B cell (primary cell): ENCODE measurements at regions not wholly inside any gene's neighbourhood (a gene's known extent, or its start where the extent isn't known, plus 50 kb on each side); places are given as distances from the start of the nearest gene placed in this dataset.

Experiments
- ATAC-seq: fragments of 200-7000 bp; cut with Tn5 transposase; one replicate; pipeline ENCODE4 v1.10.0; 2021; ENCODE audit warnings: low read depth, mild to moderate bottlenecking, moderate number of reproducible peaks, moderate library complexity
- CTCF ChIA-PET: fragments of 350-600 bp; sonication (Branson Sonifier 250); formaldehyde crosslinking; loops from one replicate; lab custom pipeline; 2021; ENCODE audit warnings: antibody characterized with exemption, inconsistent platforms; lab: Charles Lee
- POLR2A ChIA-PET: fragments of 350-600 bp; sonication (Branson Sonifier 250); formaldehyde crosslinking; loops from one replicate; lab custom pipeline; 2021; ENCODE audit warnings: antibody characterized with exemption; lab: Charles Lee
- DNase-seq: peaks from one replicate; pipeline ENCODE4 v3.0.0; 2013
- H2AFZ ChIP-seq: 2 replicates; pipeline ENCODE4 v1.6.1; 2012; ENCODE audit warnings: mild to moderate bottlenecking, low read depth, low read length; ENCODE audit not compliant: insufficient read depth, poor library complexity, severe bottlenecking
- H3K27ac ChIP-seq, 2 donors: 1 replicate in 1 of 2; 2 replicates in 1 of 2; pipeline ENCODE4 v1.5.1; 2012 to 2013; ENCODE audit warnings: low read length in 2 of 2, mild to moderate bottlenecking in 2 of 2, moderate library complexity in 1 of 2
- H3K27me3 ChIP-seq, 4 experiments: fragments of 200-600 bp in 1 of 4; sonication (generic) in 1 of 4; replicated peaks in 1 of 4; 1 replicate in 2 of 4; 2 replicates in 2 of 4; pipeline versions ENCODE4 v1.6.1 to v1.7.0; 2013 to 2016; ENCODE audit warnings: low read length in 3 of 4, mild to moderate bottlenecking in 2 of 4, mixed read lengths in 1 of 4, moderate library complexity in 1 of 4; ENCODE audit not compliant: insufficient read depth in 4 of 4, control insufficient read depth in 3 of 4; ENCODE audit errors: control extremely low read depth in 1 of 4
- H3K36me3 ChIP-seq, 2 experiments: replicated peaks in 1 of 2; 1 replicate in 1 of 2; 2 replicates in 1 of 2; pipeline versions ENCODE4 v1.6.1 to v1.7.1; 2013; ENCODE audit warnings: low read length in 1 of 2; ENCODE audit not compliant: insufficient read depth in 2 of 2, control insufficient read depth in 1 of 2; ENCODE audit errors: control extremely low read depth in 1 of 2, extremely low read depth in 1 of 2
- H3K4me1 ChIP-seq, 2 donors: fragments of 200-600 bp in 1 of 2; sonication (generic) in 1 of 2; 1 replicate in 1 of 2; 2 replicates in 1 of 2; pipeline versions ENCODE4 v1.5.1 to v1.6.1; 2013 to 2017; ENCODE audit warnings: low read length in 2 of 2; ENCODE audit not compliant: control insufficient read depth in 2 of 2, insufficient read depth in 2 of 2
- H3K4me2 ChIP-seq: replicated peaks from 2 replicates; pipeline ENCODE3; 2012; ENCODE audit warnings: mild to moderate bottlenecking, low read depth, low read length; ENCODE audit not compliant: poor library complexity, severe bottlenecking
- H3K4me3 ChIP-seq, 5 experiments: fragments of 200-600 bp in 1 of 5; sonication (generic) in 1 of 5; 1 replicate in 3 of 5; 2 replicates in 2 of 5; pipeline versions ENCODE4 v1.5.1 to v1.7.0; 2011 to 2016; ENCODE audit warnings: low read length in 4 of 5, mild to moderate bottlenecking in 4 of 5, low read depth in 2 of 5, control low read depth in 1 of 5, moderate library complexity in 1 of 5; ENCODE audit not compliant: insufficient read depth in 1 of 5; ENCODE audit errors: control extremely low read depth in 1 of 5, extremely low read depth in 1 of 5
- H3K79me2 ChIP-seq: fragments of 200-600 bp; sonication (generic); one replicate; pipeline ENCODE4 v1.6.0; 2016; ENCODE audit warnings: low read length; ENCODE audit not compliant: control insufficient read depth, insufficient read depth
- H3K9ac ChIP-seq: fragments of 200-600 bp; sonication (generic); 2 replicates; pipeline ENCODE4 v1.6.1; 2017; ENCODE audit warnings: mild to moderate bottlenecking, low read length, moderate library complexity
- H3K9me3 ChIP-seq, 3 donors: one replicate each; pipeline versions ENCODE4 v1.6.1 to v1.7.1; 2013; ENCODE audit warnings: low read length in 2 of 3; ENCODE audit not compliant: control insufficient read depth in 2 of 3, insufficient read depth in 1 of 3; ENCODE audit errors: control extremely low read depth in 1 of 3
- H4K20me1 ChIP-seq: 2 replicates; pipeline ENCODE4 v1.6.0; 2012; ENCODE audit warnings: mild to moderate bottlenecking, low read length; ENCODE audit not compliant: insufficient read depth, control insufficient read depth, poor library complexity, severe bottlenecking
- H3K27ac Mint-ChIP-seq: one replicate; pipeline ENCODE4 v1.8.0; 2021; ENCODE audit warnings: mixed read lengths
- H3K27me3 Mint-ChIP-seq: one replicate; pipeline ENCODE4 v1.8.0; 2021; ENCODE audit warnings: mixed read lengths
- H3K4me1 Mint-ChIP-seq: one replicate; pipeline ENCODE4 v1.8.0; 2021; ENCODE audit warnings: mixed read lengths
- H3K4me3 Mint-ChIP-seq: one replicate; pipeline ENCODE4 v1.8.0; 2021; ENCODE audit warnings: mixed read lengths
- H3K9me3 Mint-ChIP-seq: one replicate; pipeline ENCODE4 v1.8.0; 2022; ENCODE audit warnings: mixed read lengths; ENCODE audit not compliant: insufficient read depth
- CTCF ChIP-seq: fragments of 200-600 bp; IDR thresholded peaks from one replicate; pipeline ENCODE4 v1.8.0; 2022; ENCODE audit warnings: antibody characterized with exemption, mild to moderate bottlenecking
- EZH2 ChIP-seq: IDR thresholded peaks from 2 replicates; pipeline ENCODE4 v1.6.1; 2012; ENCODE audit warnings: borderline replicate concordance, low read depth, mild to moderate bottlenecking, moderate library complexity, low read length; ENCODE audit not compliant: insufficient read depth, poor library complexity, severe bottlenecking
- WGBS: methylation state at CpG from one replicate; pipeline ENCODE4 v1.1.5; 2013; ENCODE audit warnings: missing lambda C conversion rate; ENCODE audit not compliant: insufficient coverage; 5-methylcytosine and 5-hydroxymethylcytosine counted together
- intact Hi-C: fragments of 100-400 bp; cut with micrococcal nuclease; formaldehyde crosslinking; loops from one replicate; pipeline ENCODE4 v1.10.0; 2022

GRCh38 chr7:20270867-20271266, 53.7 kb upstream of the MACC1 start:
- 100% methylated on average over 1 of the region's 2 CpGs for WGBS
- DNase-seq = no peak
- no peak overlapping the region for H3K4me3 Mint-ChIP-seq

GRCh38 chr7:20275637-20276036, 55.1 kb upstream of the ITGB8 start:
- no peaks in the 10 kb centered on the region for H4K20me1 ChIP-seq
- no peak overlapping the region for H2AFZ ChIP-seq
- no peaks in the 10 kb centered on the region for H3K27me3 ChIP-seq
- no peak for TF ChIP-seq CTCF
- no peak for TF ChIP-seq EZH2
- Mint-ChIP-seq H3K27me3 (no peaks in the 10 kb centered on the region), H3K27ac (no peak overlapping the region), H3K4me1 (peaks cover 2% of the 10 kb centered on the region), H3K4me3 (no peak overlapping the region), H3K9me3 (no peaks in the 10 kb centered on the region)
- H3K9me3 ChIP-seq = no peaks in the 10 kb centered on the region
- no peak overlapping the region for H3K9ac ChIP-seq
- ATAC-seq = no peak
- no peaks in the 10 kb centered on the region for H3K4me1 ChIP-seq
- H3K27ac ChIP-seq = no peak overlapping the region
- no peak overlapping the region for H3K4me3 ChIP-seq
- H3K4me2 ChIP-seq = no peak overlapping the region
- ChIA-PET CTCF (interaction anchor here (1.0 to 1.5 kb wide), 2 partner anchors 11 to 35 kb away, joined by 3 to 4 read pairs; no protein-coding TSS in a partner anchor), POLR2A (no interaction called here)
- no CpG with 5 or more reads among the region's 1 CpG for WGBS
- H3K36me3 ChIP-seq = no peaks in the 10 kb centered on the region
- DNase-seq = no peak
- intact Hi-C loops = no loop called here
- H3K79me2 ChIP-seq = no peaks in the 10 kb centered on the region

More at GRCh38 chr7:20270867-20271266, 53.7 kb upstream of the MACC1 start:
- no peaks in the 10 kb centered on the region for H3K27me3 ChIP-seq
- Mint-ChIP-seq H3K27ac (no peak overlapping the region), H3K9me3 (no peaks in the 10 kb centered on the region), H3K27me3 (no peaks in the 10 kb centered on the region), H3K4me1 (peaks cover 12% of the 10 kb centered on the region)
- TF ChIP-seq CTCF = no peak
- no peak for TF ChIP-seq EZH2
- H3K4me2 ChIP-seq = no peak overlapping the region
- H3K9me3 ChIP-seq = no peaks in the 10 kb centered on the region
- POLR2A ChIA-PET = no interaction called here
- ATAC-seq = no peak
- CTCF ChIA-PET = interaction anchor here (1.3 to 1.9 kb wide), 2 partner anchors 11 to 40 kb away, joined by 3 to 4 read pairs; no protein-coding TSS in a partner anchor
- no peaks in the 10 kb centered on the region for H3K79me2 ChIP-seq
- no peaks in the 10 kb centered on the region for H4K20me1 ChIP-seq
- H2AFZ ChIP-seq = peak overlapping the region; percentile 8
- no peak overlapping the region for H3K9ac ChIP-seq
- H3K4me1 ChIP-seq = peaks cover 0 to 4% of the 10 kb centered on the region in 2 donors
- intact Hi-C loops = no loop called here
- no peak overlapping the region for H3K4me3 ChIP-seq
- no peak overlapping the region for H3K27ac ChIP-seq
- H3K36me3 ChIP-seq = no peaks in the 10 kb centered on the region
